ENCODE measurements at regions not wholly inside any gene's neighbourhood (a gene's known extent, or its start where the extent isn't known, plus 50 kb on each side); places are given as distances from the start of the nearest gene placed in this dataset.

DNA sequence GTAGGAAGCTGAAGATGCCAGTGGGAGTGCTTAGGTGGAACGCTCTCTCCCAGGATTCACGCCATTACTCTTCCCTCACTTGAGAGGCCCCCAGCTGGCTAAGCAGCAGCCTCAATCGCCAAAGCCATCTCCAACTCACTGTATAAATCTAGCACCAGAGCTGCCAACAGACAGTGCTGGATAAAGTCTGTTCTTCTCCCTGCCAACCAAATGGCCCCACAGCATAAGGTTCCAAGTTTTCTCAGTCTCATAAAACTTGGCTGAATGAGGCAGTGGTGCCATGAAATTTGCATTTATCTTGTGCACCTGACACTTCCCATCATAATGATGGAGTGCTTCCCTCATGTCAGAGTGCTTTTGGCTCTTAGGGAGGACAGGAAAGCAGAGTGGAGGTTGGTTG lies 428.2 kb upstream of the ETAA1 start:
- H3K27me3 Mint-ChIP-seq (ENCODE audit: low read depth), result peaks cover 2% of the 10 kb centered on the region
- no peak overlapping the region for H3K27ac Mint-ChIP-seq (ENCODE audit: unreplicated experiment)
- H3K4me1 Mint-ChIP-seq (ENCODE audit: low read depth), result no peaks in the 10 kb centered on the region
- H3K9me3 Mint-ChIP-seq (ENCODE audit: low read depth), result peaks cover 6% of the 10 kb centered on the region
- H3K36me3 Mint-ChIP-seq (ENCODE audit: low read depth), result no peaks in the 10 kb centered on the region
- no peak for DNase-seq (ENCODE audit: low spot score)
- TF ChIP-seq, protein P1, sequence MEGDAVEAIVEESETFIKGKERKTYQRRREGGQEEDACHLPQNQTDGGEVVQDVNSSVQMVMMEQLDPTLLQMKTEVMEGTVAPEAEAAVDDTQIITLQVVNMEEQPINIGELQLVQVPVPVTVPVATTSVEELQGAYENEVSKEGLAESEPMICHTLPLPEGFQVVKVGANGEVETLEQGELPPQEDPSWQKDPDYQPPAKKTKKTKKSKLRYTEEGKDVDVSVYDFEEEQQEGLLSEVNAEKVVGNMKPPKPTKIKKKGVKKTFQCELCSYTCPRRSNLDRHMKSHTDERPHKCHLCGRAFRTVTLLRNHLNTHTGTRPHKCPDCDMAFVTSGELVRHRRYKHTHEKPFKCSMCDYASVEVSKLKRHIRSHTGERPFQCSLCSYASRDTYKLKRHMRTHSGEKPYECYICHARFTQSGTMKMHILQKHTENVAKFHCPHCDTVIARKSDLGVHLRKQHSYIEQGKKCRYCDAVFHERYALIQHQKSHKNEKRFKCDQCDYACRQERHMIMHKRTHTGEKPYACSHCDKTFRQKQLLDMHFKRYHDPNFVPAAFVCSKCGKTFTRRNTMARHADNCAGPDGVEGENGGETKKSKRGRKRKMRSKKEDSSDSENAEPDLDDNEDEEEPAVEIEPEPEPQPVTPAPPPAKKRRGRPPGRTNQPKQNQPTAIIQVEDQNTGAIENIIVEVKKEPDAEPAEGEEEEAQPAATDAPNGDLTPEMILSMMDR (IDR thresholded peaks at IDR 0.05), result no peak
- no peak overlapping the region for H3K4me3 Mint-ChIP-seq (ENCODE audit: unreplicated experiment)

DNA sequence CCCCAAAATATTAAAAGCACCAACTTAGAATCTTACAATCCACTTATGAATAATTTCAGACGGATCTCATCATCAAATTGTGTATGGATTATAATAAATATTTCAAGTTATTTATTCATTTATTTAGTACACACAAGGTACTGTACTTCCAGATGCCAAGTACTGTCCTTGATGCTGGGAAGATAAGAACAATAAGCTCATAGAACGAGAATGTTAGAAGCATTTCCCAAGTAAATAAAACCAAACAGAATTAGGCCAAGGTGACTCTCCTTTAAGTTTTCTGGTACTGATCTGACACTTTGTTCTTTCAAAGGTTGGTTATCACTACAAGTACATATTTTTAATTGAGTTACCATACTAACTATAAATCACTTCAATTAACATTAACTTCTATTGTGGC lies 416.1 kb upstream of the ETAA1 start:
- Mint-ChIP-seq H3K4me1 (ENCODE audit: low read depth) (no peaks in the 10 kb centered on the region), H3K36me3 (ENCODE audit: low read depth) (no peaks in the 10 kb centered on the region), H3K4me3 (ENCODE audit: unreplicated experiment) (no peak overlapping the region), H3K27ac (ENCODE audit: unreplicated experiment) (no peak overlapping the region), H3K27me3 (ENCODE audit: low read depth) (peaks cover 5% of the 10 kb centered on the region), H3K9me3 (ENCODE audit: low read depth) (peaks cover 12% of the 10 kb centered on the region)
- no peak for DNase-seq (ENCODE audit: low spot score)
- TF ChIP-seq, protein P1 (IDR thresholded peaks at IDR 0.05), result no peak

DNA sequence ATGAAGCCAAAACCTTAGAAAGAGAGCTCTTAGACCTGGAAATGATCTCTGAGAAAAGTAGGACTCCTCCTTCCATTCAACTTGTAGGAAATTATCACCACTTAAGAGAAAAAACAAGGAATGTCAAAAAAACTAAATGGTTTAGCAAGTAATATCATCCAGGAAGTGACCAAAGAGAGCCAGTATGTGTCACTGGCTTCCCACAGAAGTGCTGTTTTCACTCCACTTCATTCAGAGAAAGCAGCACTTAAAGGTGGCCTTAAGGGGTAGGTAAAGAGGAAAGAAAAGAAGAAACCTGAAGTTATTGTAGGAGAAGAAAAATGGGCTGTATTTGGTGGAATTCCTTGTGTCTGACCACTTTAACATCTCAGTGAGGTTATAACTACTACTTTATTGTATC lies 414.4 kb upstream of the ETAA1 start:
- DNase-seq (ENCODE audit: low spot score), result no peak
- Mint-ChIP-seq H3K36me3 (ENCODE audit: low read depth) (peaks cover 2% of the 10 kb centered on the region), H3K4me3 (ENCODE audit: unreplicated experiment) (no peak overlapping the region), H3K9me3 (ENCODE audit: low read depth) (peaks cover 12% of the 10 kb centered on the region), H3K27ac (ENCODE audit: unreplicated experiment) (no peak overlapping the region), H3K27me3 (ENCODE audit: low read depth) (peaks cover 16% of the 10 kb centered on the region), H3K4me1 (ENCODE audit: low read depth) (no peaks in the 10 kb centered on the region)
- TF ChIP-seq, protein P1 (IDR thresholded peaks at IDR 0.05), result peak; percentile 21

DNA sequence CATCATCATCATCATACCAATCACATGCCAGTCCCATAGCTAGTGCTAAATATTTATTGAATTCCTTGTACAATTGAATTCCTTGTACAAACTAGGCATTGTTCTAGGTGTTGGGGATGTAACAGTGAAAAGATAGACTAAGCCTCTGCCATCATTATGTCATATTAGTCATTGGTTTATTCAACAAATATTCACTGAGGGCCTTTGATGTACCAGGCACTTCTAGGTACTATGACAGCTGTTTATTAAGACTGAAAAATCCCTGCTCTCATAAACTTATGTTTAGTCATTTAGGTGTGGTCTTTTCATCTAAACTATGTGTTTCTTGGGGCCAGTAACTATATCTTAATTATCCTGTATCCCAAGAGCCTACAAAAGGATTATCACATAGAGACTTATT lies 412.3 kb upstream of the ETAA1 start:
- TF ChIP-seq, protein P1 (IDR thresholded peaks at IDR 0.05), result no peak
- no peak for DNase-seq (ENCODE audit: low spot score)
- Mint-ChIP-seq H3K27me3 (ENCODE audit: low read depth) (peaks cover 18% of the 10 kb centered on the region), H3K4me1 (ENCODE audit: low read depth) (no peaks in the 10 kb centered on the region), H3K27ac (ENCODE audit: unreplicated experiment) (no peak overlapping the region), H3K4me3 (ENCODE audit: unreplicated experiment) (no peak overlapping the region), H3K36me3 (ENCODE audit: low read depth) (peaks cover 2% of the 10 kb centered on the region), H3K9me3 (ENCODE audit: low read depth) (peaks cover 1% of the 10 kb centered on the region)

DNA sequence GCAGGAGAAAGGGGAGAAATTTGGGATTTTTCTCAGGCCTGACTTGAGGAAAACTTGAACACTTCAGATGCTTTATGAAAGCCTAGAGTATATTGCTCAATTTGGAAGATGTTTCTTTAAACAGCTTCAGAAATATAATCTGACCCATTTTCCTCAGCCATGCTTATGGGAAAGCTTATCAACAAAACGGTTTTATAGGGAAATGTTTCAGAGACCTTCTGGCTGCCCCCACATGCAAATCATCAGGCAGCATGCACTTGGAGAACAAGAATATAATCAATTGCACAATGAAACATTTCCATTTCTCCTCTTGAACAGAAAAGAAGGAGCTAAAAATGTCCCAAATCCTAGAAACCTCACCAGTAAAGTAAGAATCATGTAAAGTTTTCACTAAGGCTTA lies 411.2 kb upstream of the ETAA1 start:
- Mint-ChIP-seq H3K36me3 (ENCODE audit: low read depth) (peaks cover 2% of the 10 kb centered on the region), H3K27me3 (ENCODE audit: low read depth) (peaks cover 23% of the 10 kb centered on the region)

More for the DNA sequence above, 411.2 kb upstream of the ETAA1 start:
- no peaks in the 10 kb centered on the region for H3K9me3 Mint-ChIP-seq (ENCODE audit: low read depth)
- DNase-seq (ENCODE audit: low spot score), result no peak
- TF ChIP-seq, protein P1 (IDR thresholded peaks at IDR 0.05), result no peak
- H3K27ac Mint-ChIP-seq (ENCODE audit: unreplicated experiment), result no peak overlapping the region
- H3K4me1 Mint-ChIP-seq (ENCODE audit: low read depth), result no peaks in the 10 kb centered on the region
- no peak overlapping the region for H3K4me3 Mint-ChIP-seq (ENCODE audit: unreplicated experiment)

Measured in chondrocyte (in vitro differentiated cells).